Left hindlimb (tissue), 1 donor: ENCODE measurements at regions not wholly inside any gene's neighbourhood (a gene's known extent, or its start where the extent isn't known, plus 50 kb on each side); places are given as distances from the start of the nearest gene placed in this dataset.
A peak's percentile ranks its signal among the peaks of the same experiment; 100 is the strongest.
"Not testable (repeated sequence)": the region's sequence is repeated elsewhere in the genome, so short reads cannot be mapped to it uniquely, and the experiment has no call there.

ENCODE experiments used
- DNase-seq: peaks from one replicate; pipeline ENCODE4 v3.0.0-alpha.2; 2018

GRCh38 chr2:140178234-140178633 lies 1398.0 kb upstream of the NXPH2 start:
- no peak for DNase-seq

GRCh38 chr2:140177086-140177485 lies 1396.9 kb upstream of the NXPH2 start:
- DNase-seq: no peak

- DNase-seq: no peak
Measured at GRCh38 chr2:140173790-140174189, 1393.6 kb upstream of the NXPH2 start.

GRCh38 chr2:140164449-140164848 lies 1384.3 kb upstream of the NXPH2 start:
- DNase-seq: no peak

- no peak for DNase-seq
Measured at GRCh38 chr2:140158259-140158658, 1378.1 kb upstream of the NXPH2 start.

- no peak for DNase-seq
Measured at GRCh38 chr2:140157816-140158215, 1377.6 kb upstream of the NXPH2 start.

- no peak for DNase-seq
Measured at GRCh38 chr2:140154706-140155105, 1374.5 kb upstream of the NXPH2 start.

GRCh38 chr2:140154271-140154670 lies 1374.1 kb upstream of the NXPH2 start:
- no peak for DNase-seq

- no peak for DNase-seq
Measured at GRCh38 chr2:140144611-140145010, 1364.4 kb upstream of the NXPH2 start.

GRCh38 chr2:140138736-140139135 lies 1358.5 kb upstream of the NXPH2 start:
- DNase-seq: no peak

- DNase-seq: no peak
Measured at GRCh38 chr2:140136861-140137260, 1356.7 kb upstream of the NXPH2 start.

- no peak for DNase-seq
Measured at GRCh38 chr2:140136366-140136765, 1356.2 kb upstream of the NXPH2 start.

GRCh38 chr2:140128909-140129308 lies 1348.7 kb upstream of the NXPH2 start:
- DNase-seq: no peak

GRCh38 chr2:140122001-140122400 lies 1341.8 kb upstream of the NXPH2 start:
- no peak for DNase-seq

GRCh38 chr2:140117386-140117785 lies 1337.2 kb upstream of the NXPH2 start:
- no peak for DNase-seq

- DNase-seq: no peak
Measured at GRCh38 chr2:140108706-140109475, 1328.7 kb upstream of the NXPH2 start.

- DNase-seq: no peak
Measured at GRCh38 chr2:140091926-140092325, 1311.7 kb upstream of the NXPH2 start.

GRCh38 chr2:140086964-140087363 lies 1306.8 kb upstream of the NXPH2 start:
- no peak for DNase-seq

GRCh38 chr2:140085674-140086073 lies 1305.5 kb upstream of the NXPH2 start:
- no peak for DNase-seq

- DNase-seq: no peak
Measured at GRCh38 chr2:140079038-140079437, 1298.8 kb upstream of the NXPH2 start.

- no peak for DNase-seq
Measured at GRCh38 chr2:140076164-140076563, 1296.0 kb upstream of the NXPH2 start.

- not testable (repeated sequence) for DNase-seq
Measured at GRCh38 chr2:140073763-140074162, 1293.6 kb upstream of the NXPH2 start.

- DNase-seq: no peak
Measured at GRCh38 chr2:140067661-140068060, 1287.5 kb upstream of the NXPH2 start.

GRCh38 chr2:140064243-140064642 lies 1284.1 kb upstream of the NXPH2 start:
- no peak for DNase-seq

- DNase-seq: peak; percentile 71
Measured at GRCh38 chr2:140063356-140063755, 1283.2 kb upstream of the NXPH2 start.
